ENCODE measurements at regions not wholly inside any gene's neighbourhood (a gene's known extent, or its start where the extent isn't known, plus 50 kb on each side); places are given as distances from the start of the nearest gene placed in this dataset.

DNA sequence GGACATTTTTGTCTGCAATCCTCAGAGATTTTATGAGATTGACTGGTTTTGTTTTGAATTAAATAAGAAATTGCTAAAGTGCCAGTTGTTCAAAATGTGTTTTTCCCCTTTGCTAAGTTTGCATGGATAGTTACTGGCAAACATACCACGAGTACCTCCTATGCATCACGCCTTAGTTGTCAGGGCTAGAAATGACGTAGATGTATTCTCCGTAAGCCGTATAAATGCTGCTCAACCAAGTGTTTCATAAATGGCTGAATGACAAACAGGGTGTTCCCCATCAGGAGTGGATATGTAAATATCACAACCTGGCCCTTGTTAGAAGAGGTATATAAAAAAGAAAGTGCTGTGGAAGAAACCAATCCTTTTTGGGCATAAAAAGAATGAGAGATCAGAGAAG, 341.1 kb upstream of the ZFP64 start:
- H3K27ac ChIP-seq (ENCODE audit: insufficient read depth, low read length): no peak overlapping the region
- no peaks in the 10 kb centered on the region for H3K4me1 ChIP-seq (ENCODE audit: control insufficient read depth, extremely low read depth, insufficient read depth, low read length)
- no peaks in the 10 kb centered on the region for H3K36me3 ChIP-seq (ENCODE audit: control insufficient read depth, insufficient read depth, low read length)
- no peaks in the 10 kb centered on the region for H4K20me1 ChIP-seq (ENCODE audit: control insufficient read depth, extremely low read depth, insufficient read depth, low read length)
- no peaks in the 10 kb centered on the region for H3K9me3 ChIP-seq (ENCODE audit: control insufficient read depth, insufficient read depth, low read depth, low read length)
- DNase-seq (ENCODE audit: low read depth in 2 of 2): no peak
- H3K9ac ChIP-seq (ENCODE audit: insufficient read depth, low read length): no peak overlapping the region
- H3K79me2 ChIP-seq (ENCODE audit: control insufficient read depth, insufficient read depth, low read length): no peaks in the 10 kb centered on the region
- H3K4me2 ChIP-seq (ENCODE audit: extremely low read depth, insufficient read depth, low read length): no peak overlapping the region
- no peak for TF ChIP-seq CTCF (conservative IDR thresholded peaks at IDR 0.05 in 1 of 2, IDR thresholded peaks at IDR 0.05 in 1 of 2; ENCODE audit: low read depth in 1 of 2, low read length in 2 of 2)
- TF ChIP-seq EZH2 (IDR thresholded peaks at IDR 0.05; ENCODE audit: low read length, missing control alignments): no peak
- H3K27me3 ChIP-seq (ENCODE audit: control insufficient read depth, insufficient read depth, low read length): no peaks in the 10 kb centered on the region
- no peak overlapping the region for H2AFZ ChIP-seq (ENCODE audit: low read length)
- no peak overlapping the region for H3K4me3 ChIP-seq (replicated peaks in 1 of 4; ENCODE audit: control extremely low read depth in 1 of 4, insufficient read depth in 1 of 4, low read depth in 3 of 4, low read length in 4 of 4)

DNA sequence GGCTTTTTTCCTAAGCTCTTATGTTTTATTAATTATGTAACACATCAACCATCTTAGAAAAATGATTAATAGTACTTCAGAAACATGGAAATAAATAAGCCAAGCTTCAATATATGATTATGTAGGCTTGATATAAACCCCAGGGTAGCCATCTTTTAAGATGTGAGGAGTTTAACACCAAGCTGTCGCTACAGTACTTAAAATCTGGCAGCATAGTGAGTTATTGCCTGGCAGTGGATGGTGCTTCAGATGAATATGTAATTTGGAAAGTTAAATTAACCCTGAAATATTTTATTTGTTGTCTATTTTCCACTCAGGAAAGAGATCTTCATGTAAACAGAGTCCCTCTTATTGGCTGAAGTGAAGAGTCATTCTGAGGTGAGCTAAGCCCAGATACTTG, 339.0 kb upstream of the ZFP64 start:
- Histone ChIP-seq H3K27me3 (ENCODE audit: control insufficient read depth, insufficient read depth, low read length) (no peaks in the 10 kb centered on the region), H3K36me3 (ENCODE audit: control insufficient read depth, insufficient read depth, low read length) (no peaks in the 10 kb centered on the region), H3K9ac (ENCODE audit: insufficient read depth, low read length) (no peak overlapping the region), H4K20me1 (ENCODE audit: control insufficient read depth, extremely low read depth, insufficient read depth, low read length) (no peaks in the 10 kb centered on the region), H3K4me2 (ENCODE audit: extremely low read depth, insufficient read depth, low read length) (no peak overlapping the region), H2AFZ (ENCODE audit: low read length) (no peak overlapping the region), H3K79me2 (ENCODE audit: control insufficient read depth, insufficient read depth, low read length) (no peaks in the 10 kb centered on the region), H3K9me3 (ENCODE audit: control insufficient read depth, insufficient read depth, low read depth, low read length) (no peaks in the 10 kb centered on the region), H3K4me1 (ENCODE audit: control insufficient read depth, extremely low read depth, insufficient read depth, low read length) (no peaks in the 10 kb centered on the region), H3K4me3 (replicated peaks in 1 of 4; ENCODE audit: control extremely low read depth in 1 of 4, insufficient read depth in 1 of 4, low read depth in 3 of 4, low read length in 4 of 4) (no peak overlapping the region), H3K27ac (ENCODE audit: insufficient read depth, low read length) (no peak overlapping the region)
- DNase-seq (ENCODE audit: low read depth in 2 of 2): no peak
- no peak for TF ChIP-seq EZH2 (IDR thresholded peaks at IDR 0.05; ENCODE audit: low read length, missing control alignments)
- TF ChIP-seq CTCF (conservative IDR thresholded peaks at IDR 0.05 in 1 of 2, IDR thresholded peaks at IDR 0.05 in 1 of 2; ENCODE audit: low read depth in 1 of 2, low read length in 2 of 2): no peak

GRCh38 chr20:52529826-52530225, 338.2 kb upstream of the ZFP64 start:
- no peak overlapping the region for H3K4me2 ChIP-seq (ENCODE audit: extremely low read depth, insufficient read depth, low read length)
- no peak overlapping the region for H3K27ac ChIP-seq (ENCODE audit: insufficient read depth, low read length)
- H3K9me3 ChIP-seq (ENCODE audit: control insufficient read depth, insufficient read depth, low read depth, low read length): no peaks in the 10 kb centered on the region
- H3K4me1 ChIP-seq (ENCODE audit: control insufficient read depth, extremely low read depth, insufficient read depth, low read length): no peaks in the 10 kb centered on the region
- H3K36me3 ChIP-seq (ENCODE audit: control insufficient read depth, insufficient read depth, low read length): no peaks in the 10 kb centered on the region
- no peak overlapping the region for H3K9ac ChIP-seq (ENCODE audit: insufficient read depth, low read length)
- peak overlapping the region in 1 of 4 experiments; percentile 13 for H3K4me3 ChIP-seq (replicated peaks in 1 of 4; ENCODE audit: control extremely low read depth in 1 of 4, insufficient read depth in 1 of 4, low read depth in 3 of 4, low read length in 4 of 4)
- no peaks in the 10 kb centered on the region for H3K79me2 ChIP-seq (ENCODE audit: control insufficient read depth, insufficient read depth, low read length)
- no peaks in the 10 kb centered on the region for H3K27me3 ChIP-seq (ENCODE audit: control insufficient read depth, insufficient read depth, low read length)
- H4K20me1 ChIP-seq (ENCODE audit: control insufficient read depth, extremely low read depth, insufficient read depth, low read length): no peaks in the 10 kb centered on the region
- no peak overlapping the region for H2AFZ ChIP-seq (ENCODE audit: low read length)
- TF ChIP-seq CTCF (conservative IDR thresholded peaks at IDR 0.05 in 1 of 2, IDR thresholded peaks at IDR 0.05 in 1 of 2; ENCODE audit: low read depth in 1 of 2, low read length in 2 of 2) (no peak), EZH2 (IDR thresholded peaks at IDR 0.05; ENCODE audit: low read length, missing control alignments) (no peak)
- peak; percentile 52 to 92 for DNase-seq (ENCODE audit: low read depth in 2 of 2)
